SK-N-SH treated with all-trans-retinoic acid at 6 μM for 48 hours (cell line): ENCODE measurements at regions not wholly inside any gene's neighbourhood (a gene's known extent, or its start where the extent isn't known, plus 50 kb on each side); places are given as distances from the start of the nearest gene placed in this dataset.

Experiments
- CREB5 ChIP-seq: fragments of 250-450 bp; sonication (Bioruptor Pico); IDR thresholded peaks from 2 replicates; pipeline ENCODE4 v1.5.1; 2020; ENCODE audit warnings: low read depth, mild to moderate bottlenecking, moderate library complexity
- CSRNP3 ChIP-seq: fragments of 250-450 bp; sonication (Bioruptor Pico); IDR thresholded peaks from 2 replicates; pipeline ENCODE4 v1.5.1; 2021; ENCODE audit warnings: mild to moderate bottlenecking, moderate library complexity
- ISL1 ChIP-seq: fragments of 250-450 bp; sonication (Bioruptor Pico); IDR thresholded peaks from 2 replicates; pipeline ENCODE4 v2.1.2; 2022; ENCODE audit warnings: mild to moderate bottlenecking, moderate library complexity
- POU6F1 ChIP-seq: fragments of 250-450 bp; sonication (Bioruptor Pico); IDR thresholded peaks from 2 replicates; pipeline ENCODE4 v1.8.0; 2021; ENCODE audit warnings: low read depth, mild to moderate bottlenecking, moderate library complexity, borderline replicate concordance
- PPARA ChIP-seq: fragments of 250-450 bp; sonication (Bioruptor Pico); IDR thresholded peaks from 2 replicates; pipeline ENCODE4 v1.5.0; 2020; ENCODE audit warnings: mild to moderate bottlenecking, borderline replicate concordance
- RARB ChIP-seq: fragments of 250-450 bp; sonication (Bioruptor Pico); IDR thresholded peaks from 2 replicates; pipeline ENCODE4 v1.8.0; 2021; ENCODE audit warnings: mild to moderate bottlenecking, moderate library complexity
- TCF4 ChIP-seq: fragments of 250-450 bp; sonication (Bioruptor Pico); IDR thresholded peaks from 2 replicates; pipeline ENCODE4 v1.8.0; 2021; ENCODE audit warnings: mild to moderate bottlenecking, moderate library complexity, borderline replicate concordance
- TOX ChIP-seq: fragments of 250-450 bp; sonication (Bioruptor Pico); IDR thresholded peaks from 2 replicates; pipeline ENCODE4 v1.8.0; 2021; ENCODE audit warnings: mild to moderate bottlenecking, moderate library complexity, borderline replicate concordance
- TSHZ2 ChIP-seq: fragments of 250-450 bp; sonication (Bioruptor Pico); IDR thresholded peaks from 2 replicates; pipeline ENCODE4 v1.5.0; 2020; ENCODE audit warnings: mild to moderate bottlenecking, moderate library complexity
- ZFP3 ChIP-seq: fragments of 250-450 bp; sonication (Bioruptor Pico); IDR thresholded peaks from 2 replicates; pipeline ENCODE4 v1.5.0; 2020; ENCODE audit warnings: mild to moderate bottlenecking, moderate library complexity
- ZNF70 ChIP-seq: fragments of 450-650 bp; formaldehyde crosslinking; IDR thresholded peaks from 2 replicates; pipeline ENCODE4 v1.5.0; 2020; ENCODE audit warnings: mild to moderate bottlenecking, moderate library complexity
- ZNF8 ChIP-seq: fragments of 450-650 bp; formaldehyde crosslinking; IDR thresholded peaks from 2 replicates; pipeline ENCODE4 v1.5.0; 2020; ENCODE audit warnings: mild to moderate bottlenecking, moderate library complexity

GRCh38 chr14:84532016-84532415 is 997.9 kb upstream of the FLRT2 start:
- TF ChIP-seq PPARA (CRISPR knock-in tag), result no peak
- no peak for TF ChIP-seq TCF4 (CRISPR knock-in tag)
- TF ChIP-seq RARB, result no peak
- no peak for TF ChIP-seq TOX
- no peak for TF ChIP-seq CREB5
- TF ChIP-seq CSRNP3 (CRISPR knock-in tag), result no peak
- TF ChIP-seq POU6F1, result no peak
- TF ChIP-seq TSHZ2 (CRISPR knock-in tag), result no peak
- TF ChIP-seq ZNF8, result no peak
- no peak for TF ChIP-seq ZFP3 (CRISPR knock-in tag)
- TF ChIP-seq ZNF70 (CRISPR knock-in tag), result no peak
- no peak for TF ChIP-seq ISL1 (CRISPR knock-in tag)
